Central memory CD8-positive, alpha-beta T cell (primary cell): ENCODE measurements at regions not wholly inside any gene's neighbourhood (a gene's known extent, or its start where the extent isn't known, plus 50 kb on each side); places are given as distances from the start of the nearest gene placed in this dataset.
"Not testable (repeated sequence)": the region's sequence is repeated elsewhere in the genome, so short reads cannot be mapped to it uniquely, and the experiment has no call there.

ENCODE experiments used
- ATAC-seq: fragments of 150-1000 bp; cut with Tn5 transposase; replicated peaks from 2 replicates; pipeline ENCODE4 v1.10.0; 2022; ENCODE audit warnings: mild to moderate bottlenecking, moderate FRiP score, moderate number of reproducible peaks; ENCODE audit not compliant: poor library complexity, severe bottlenecking; ENCODE audit errors: extremely low read depth
- DNase-seq, 2 donors: peaks; one replicate each; pipeline ENCODE4 v3.0.0; 2021; ENCODE audit warnings: low spot score in 2 of 2
- H3K27ac Mint-ChIP-seq: one replicate; pipeline ENCODE4 v1.8.0; 2022; ENCODE audit warnings: low read depth, mild to moderate bottlenecking, moderate library complexity, mixed read lengths
- H3K27me3 Mint-ChIP-seq: one replicate; pipeline ENCODE4 v1.8.0; 2022; ENCODE audit warnings: mixed read lengths
- H3K36me3 Mint-ChIP-seq: one replicate; pipeline ENCODE4 v1.8.0; 2022; ENCODE audit warnings: mild to moderate bottlenecking, moderate library complexity, mixed read lengths; ENCODE audit not compliant: insufficient read depth
- H3K4me1 Mint-ChIP-seq: one replicate; pipeline ENCODE4 v1.8.0; 2022; ENCODE audit warnings: mixed read lengths
- H3K4me3 Mint-ChIP-seq: one replicate; pipeline ENCODE4 v1.8.0; 2022; ENCODE audit warnings: mild to moderate bottlenecking, moderate library complexity, mixed read lengths
- H3K9me3 Mint-ChIP-seq: one replicate; pipeline ENCODE4 v1.8.0; 2022; ENCODE audit warnings: mixed read lengths

GRCh38 chr4:19187096-19187495, 1064.6 kb upstream of the SLIT2 start:
- DNase-seq, result no peak
- Mint-ChIP-seq H3K27ac (no peak overlapping the region), H3K9me3 (peaks cover 8% of the 10 kb centered on the region), H3K27me3 (no peaks in the 10 kb centered on the region), H3K4me1 (no peaks in the 10 kb centered on the region), H3K36me3 (no peaks in the 10 kb centered on the region), H3K4me3 (no peak overlapping the region)
- no peak for ATAC-seq

- not testable (repeated sequence) for H3K36me3 Mint-ChIP-seq, H3K27me3 Mint-ChIP-seq, H3K4me3 Mint-ChIP-seq, H3K4me1 Mint-ChIP-seq, ATAC-seq, DNase-seq, H3K27ac Mint-ChIP-seq
- peaks cover 24% of the 10 kb centered on the region for H3K9me3 Mint-ChIP-seq
Measured at GRCh38 chr4:19181631-19182030, 1070.1 kb upstream of the SLIT2 start.

- no peak overlapping the region for H3K4me3 Mint-ChIP-seq
- H3K4me1 Mint-ChIP-seq, result no peaks in the 10 kb centered on the region
- ATAC-seq (no peak), DNase-seq (no peak)
- peaks cover 24% of the 10 kb centered on the region for H3K9me3 Mint-ChIP-seq
- H3K27ac Mint-ChIP-seq, result no peak overlapping the region
- no peaks in the 10 kb centered on the region for H3K27me3 Mint-ChIP-seq
- peaks cover 3% of the 10 kb centered on the region for H3K36me3 Mint-ChIP-seq
Measured at GRCh38 chr4:19178835-19179234, 1072.9 kb upstream of the SLIT2 start.

GRCh38 chr4:19177616-19178015, 1074.1 kb upstream of the SLIT2 start:
- DNase-seq, result no peak
- ATAC-seq, result no peak
- Mint-ChIP-seq H3K4me1 (no peaks in the 10 kb centered on the region), H3K27ac (no peak overlapping the region), H3K36me3 (peaks cover 3% of the 10 kb centered on the region), H3K4me3 (no peak overlapping the region), H3K27me3 (no peaks in the 10 kb centered on the region), H3K9me3 (peaks cover 24% of the 10 kb centered on the region)

GRCh38 chr4:19171832-19172231, 1079.9 kb upstream of the SLIT2 start:
- no peaks in the 10 kb centered on the region for H3K4me1 Mint-ChIP-seq
- no peak for DNase-seq
- peaks cover 6% of the 10 kb centered on the region for H3K9me3 Mint-ChIP-seq
- no peak for ATAC-seq
- no peak overlapping the region for H3K4me3 Mint-ChIP-seq
- no peaks in the 10 kb centered on the region for H3K36me3 Mint-ChIP-seq
- H3K27me3 Mint-ChIP-seq, result no peaks in the 10 kb centered on the region
- H3K27ac Mint-ChIP-seq, result no peak overlapping the region

- H3K27me3 Mint-ChIP-seq, result no peaks in the 10 kb centered on the region
- ATAC-seq (no peak), DNase-seq (no peak)
- peaks cover 6% of the 10 kb centered on the region for H3K9me3 Mint-ChIP-seq
- H3K36me3 Mint-ChIP-seq, result no peaks in the 10 kb centered on the region
- no peaks in the 10 kb centered on the region for H3K4me1 Mint-ChIP-seq
- H3K4me3 Mint-ChIP-seq, result no peak overlapping the region
- no peak overlapping the region for H3K27ac Mint-ChIP-seq
Measured at GRCh38 chr4:19167311-19167710, 1084.4 kb upstream of the SLIT2 start.

GRCh38 chr4:19164334-19164733, 1087.4 kb upstream of the SLIT2 start:
- no peaks in the 10 kb centered on the region for H3K27me3 Mint-ChIP-seq
- peaks cover 21% of the 10 kb centered on the region for H3K9me3 Mint-ChIP-seq
- no peaks in the 10 kb centered on the region for H3K36me3 Mint-ChIP-seq
- no peak for ATAC-seq
- no peak overlapping the region for H3K4me3 Mint-ChIP-seq
- H3K4me1 Mint-ChIP-seq, result no peaks in the 10 kb centered on the region
- DNase-seq, result no peak
- H3K27ac Mint-ChIP-seq, result no peak overlapping the region

GRCh38 chr4:19159874-19160273, 1091.8 kb upstream of the SLIT2 start:
- no peaks in the 10 kb centered on the region for H3K27me3 Mint-ChIP-seq
- no peak for ATAC-seq
- H3K9me3 Mint-ChIP-seq, result peaks cover 21% of the 10 kb centered on the region
- H3K4me3 Mint-ChIP-seq, result no peak overlapping the region
- DNase-seq, result no peak
- no peak overlapping the region for H3K27ac Mint-ChIP-seq
- no peaks in the 10 kb centered on the region for H3K36me3 Mint-ChIP-seq
- H3K4me1 Mint-ChIP-seq, result no peaks in the 10 kb centered on the region

GRCh38 chr4:19158107-19158809, 1093.4 kb upstream of the SLIT2 start:
- H3K27me3 Mint-ChIP-seq, result no peaks in the 10 kb centered on the region
- no peak for ATAC-seq
- DNase-seq, result no peak
- H3K4me1 Mint-ChIP-seq, result no peaks in the 10 kb centered on the region
- H3K9me3 Mint-ChIP-seq, result peaks cover 22% of the 10 kb centered on the region
- H3K36me3 Mint-ChIP-seq, result peaks cover 1% of the 10 kb centered on the region
- H3K27ac Mint-ChIP-seq, result no peak overlapping the region
- no peak overlapping the region for H3K4me3 Mint-ChIP-seq

GRCh38 chr4:19156786-19157185, 1094.9 kb upstream of the SLIT2 start:
- H3K27ac Mint-ChIP-seq, result no peak overlapping the region

GRCh38 chr4:19155568-19155967, 1096.1 kb upstream of the SLIT2 start:
- H3K4me3 Mint-ChIP-seq, result no peak overlapping the region
- no peaks in the 10 kb centered on the region for H3K4me1 Mint-ChIP-seq
- DNase-seq, result no peak
- ATAC-seq, result no peak
- peaks cover 22% of the 10 kb centered on the region for H3K9me3 Mint-ChIP-seq
- H3K27ac Mint-ChIP-seq, result no peak overlapping the region
- H3K27me3 Mint-ChIP-seq, result no peaks in the 10 kb centered on the region
- peaks cover 1% of the 10 kb centered on the region for H3K36me3 Mint-ChIP-seq

More at GRCh38 chr4:19156786-19157185, 1094.9 kb upstream of the SLIT2 start:
- DNase-seq (no peak), ATAC-seq (no peak)
- no peaks in the 10 kb centered on the region for H3K27me3 Mint-ChIP-seq
- H3K36me3 Mint-ChIP-seq, result peaks cover 1% of the 10 kb centered on the region
- H3K4me3 Mint-ChIP-seq, result no peak overlapping the region
- H3K9me3 Mint-ChIP-seq, result peaks cover 27% of the 10 kb centered on the region
- no peaks in the 10 kb centered on the region for H3K4me1 Mint-ChIP-seq

GRCh38 chr4:19154267-19154666, 1097.4 kb upstream of the SLIT2 start:
- not testable (repeated sequence) for H3K4me3 Mint-ChIP-seq, H3K4me1 Mint-ChIP-seq, H3K27ac Mint-ChIP-seq, DNase-seq, H3K36me3 Mint-ChIP-seq, H3K27me3 Mint-ChIP-seq, ATAC-seq
- H3K9me3 Mint-ChIP-seq, result peaks cover 15% of the 10 kb centered on the region

- Mint-ChIP-seq H3K27me3 (no peaks in the 10 kb centered on the region), H3K4me1 (no peaks in the 10 kb centered on the region), H3K27ac (no peak overlapping the region), H3K9me3 (peaks cover 15% of the 10 kb centered on the region), H3K4me3 (no peak overlapping the region), H3K36me3 (peaks cover 1% of the 10 kb centered on the region)
- no peak for ATAC-seq
- no peak for DNase-seq
Measured at GRCh38 chr4:19152264-19152663, 1099.4 kb upstream of the SLIT2 start.
